ENCODE measurements at regions not wholly inside any gene's neighbourhood (a gene's known extent, or its start where the extent isn't known, plus 50 kb on each side); places are given as distances from the start of the nearest gene placed in this dataset.

GRCh38 chr4:108327642-108328382 is 159.1 kb upstream of the LEF1 start:
- DNase-seq: no peak

GRCh38 chr4:108325561-108325960 is 156.8 kb upstream of the LEF1 start:
- DNase-seq: no peak

GRCh38 chr4:108324450-108324849 is 155.7 kb upstream of the LEF1 start:
- DNase-seq: no peak

GRCh38 chr4:108322497-108322896 is 153.8 kb upstream of the LEF1 start:
- no peak for DNase-seq

- no peak for DNase-seq
These were observed 151.3 kb upstream of the LEF1 start for GRCh38 chr4:108320061-108320460.

- DNase-seq: no peak
These were observed 148.6 kb upstream of the LEF1 start for GRCh38 chr4:108317377-108317776.

GRCh38 chr4:108315694-108316093 is 147.0 kb upstream of the LEF1 start:
- no peak for DNase-seq

- no peak for DNase-seq
These were observed 146.3 kb upstream of the LEF1 start for GRCh38 chr4:108314900-108315589.

- no peak for DNase-seq
These were observed 145.0 kb upstream of the LEF1 start for GRCh38 chr4:108313546-108314339.

GRCh38 chr4:108311313-108311712 is 142.6 kb upstream of the LEF1 start:
- no peak for DNase-seq

- no peak for DNase-seq
These were observed 134.9 kb upstream of the LEF1 start for GRCh38 chr4:108303488-108304177.

GRCh38 chr4:108301545-108302251 is 133.0 kb upstream of the LEF1 start:
- DNase-seq: no peak

GRCh38 chr4:108297605-108298004 is 128.9 kb upstream of the LEF1 start:
- DNase-seq: no peak

- DNase-seq: peak in 1 of 3 experiments; percentile 7
These were observed 123.5 kb upstream of the LEF1 start for GRCh38 chr4:108292229-108292628.

GRCh38 chr4:108291137-108291536 is 122.4 kb upstream of the LEF1 start:
- DNase-seq: no peak

- DNase-seq: peak in 2 of 3 experiments; percentile 33 to 83
These were observed 119.2 kb upstream of the LEF1 start for GRCh38 chr4:108287834-108288413.

- DNase-seq: no peak
These were observed 111.3 kb upstream of the LEF1 start for GRCh38 chr4:108280072-108280471.

- no peak for DNase-seq
These were observed 108.0 kb upstream of the LEF1 start for GRCh38 chr4:108276690-108277089.

GRCh38 chr4:108272986-108273385 is 104.3 kb upstream of the LEF1 start:
- DNase-seq: no peak

GRCh38 chr4:108272561-108272960 is 103.8 kb upstream of the LEF1 start:
- peak in 2 of 3 experiments; percentile 28 to 56 for DNase-seq

GRCh38 chr4:108272046-108272445 is 103.3 kb upstream of the LEF1 start:
- DNase-seq: peak in 2 of 3 experiments; percentile 0 to 45
